ENCODE measurements at regions not wholly inside any gene's neighbourhood (a gene's known extent, or its start where the extent isn't known, plus 50 kb on each side); places are given as distances from the start of the nearest gene placed in this dataset.

DNA sequence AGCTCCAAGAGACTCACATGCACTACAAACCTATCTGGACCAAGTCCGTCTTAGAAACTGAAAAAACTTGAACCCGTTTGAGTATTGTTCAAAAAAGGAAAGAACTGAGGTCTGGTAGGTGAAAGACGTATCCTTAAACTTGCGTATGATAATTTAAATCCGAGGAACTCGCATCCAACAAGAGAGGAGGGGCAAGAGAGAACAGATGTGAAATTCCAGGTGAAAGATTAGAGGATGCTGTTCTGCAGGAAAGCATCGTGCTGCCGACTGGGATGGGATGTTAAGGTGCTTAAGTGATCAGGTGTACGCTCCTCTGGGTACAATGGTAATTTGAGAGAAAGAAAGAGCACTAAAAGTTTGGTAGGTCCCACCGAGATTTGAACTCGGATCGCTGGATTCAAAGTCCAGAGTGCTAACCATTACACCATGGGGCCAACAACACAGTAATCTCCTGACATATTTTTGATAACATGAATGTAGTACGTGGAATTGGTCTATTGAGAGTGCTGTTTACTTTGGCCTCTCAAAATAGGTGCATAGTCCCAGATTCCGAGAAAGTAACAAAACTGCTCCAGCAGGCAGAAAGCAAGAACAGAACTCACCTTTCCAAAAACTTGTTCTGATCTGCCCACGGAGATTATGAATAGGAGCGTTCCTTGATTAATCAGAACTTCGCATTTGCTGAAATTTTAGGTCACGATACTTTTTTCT, 53.5 kb upstream of the BTN3A2 start:
- Mint-ChIP-seq H3K4me3 (peak overlapping the region; percentile 88), H3K4me1 (peaks cover 4% of the 10 kb centered on the region)

DNA sequence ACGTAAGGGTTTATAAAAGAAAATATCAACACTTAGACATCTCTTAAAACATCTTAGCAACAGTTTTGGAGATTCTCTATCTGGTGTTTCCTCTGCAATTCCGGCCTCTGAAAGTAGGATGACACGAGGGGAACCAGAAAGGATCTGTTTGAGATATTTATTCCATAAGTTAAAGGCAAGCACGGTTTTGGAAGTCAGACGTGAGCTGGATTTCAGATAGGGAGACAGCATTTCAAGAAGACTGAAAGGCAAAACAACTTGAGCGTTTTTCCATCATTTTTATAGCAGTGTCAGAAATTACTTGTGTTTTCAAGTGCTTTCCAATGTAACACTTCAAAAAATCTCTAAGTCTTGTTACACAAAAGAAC, 52.9 kb upstream of the BTN3A2 start:
- Mint-ChIP-seq H3K9me3 (peaks cover 8% of the 10 kb centered on the region; the same call in 2 of the 3 replicates), H3K27me3 (ENCODE audit: insufficient read depth, low read depth, poor library complexity) (peaks cover 35% of the 10 kb centered on the region), H3K36me3 (ENCODE audit: low read depth) (peaks cover 5% of the 10 kb centered on the region; the same call in 1 of the 3 replicates), H3K4me1 (peaks cover 4% of the 10 kb centered on the region), H3K4me3 (peak overlapping the region; percentile 88), H3K27ac (no peak overlapping the region; the same call in none of the 2 replicates)
- Histone ChIP-seq H3K4me2 (peak overlapping the region; percentile 80), H3K27me3 (ENCODE audit: insufficient read depth) (no peaks in the 10 kb centered on the region), H3K4me1 (ENCODE audit: insufficient read depth) (no peaks in the 10 kb centered on the region), H3F3A (replicated peaks; ENCODE audit: low read depth) (no peaks in the 10 kb centered on the region), H3K36me3 (ENCODE audit: insufficient read depth) (no peaks in the 10 kb centered on the region), H4K20me1 (replicated peaks; ENCODE audit: insufficient read depth) (no peaks in the 10 kb centered on the region), H3K9me2 (ENCODE audit: insufficient read depth) (no peaks in the 10 kb centered on the region), H3K27ac (ENCODE audit: low read depth) (no peak overlapping the region), H3K4me3 (peak overlapping the region; percentile 72), H2AFZ (peak overlapping the region; percentile 1; the same call in 1 of the 2 replicates), H3K79me2 (replicated peaks; ENCODE audit: insufficient read depth) (no peaks in the 10 kb centered on the region)
- DNase-seq (ENCODE audit: low spot score) (no peak), ATAC-seq (no peak)
- TF ChIP-seq NANOG (IDR thresholded peaks at IDR 0.05; ENCODE audit: borderline replicate concordance) (no peak), ZNF114 (CRISPR knock-in tag; IDR thresholded peaks at IDR 0.05) (no peak), ZNF462 (CRISPR knock-in tag; IDR thresholded peaks at IDR 0.05) (no peak), EZH2 (IDR thresholded peaks at IDR 0.05; ENCODE audit: low read depth, unreplicated experiment) (no peak), STAT1 (IDR thresholded peaks at IDR 0.05; ENCODE audit: unreplicated experiment) (no peak), CREB1 (CRISPR knock-in tag; IDR thresholded peaks at IDR 0.05; ENCODE audit: low read depth) (no peak), ZNF331 (CRISPR knock-in tag; IDR thresholded peaks at IDR 0.05; ENCODE audit: low read depth) (no peak), CTCF (conservative IDR thresholded peaks at IDR 0.05; ENCODE audit: low read depth in 2 of 2) (no peak)
- TF ChIP-seq, protein P1, sequence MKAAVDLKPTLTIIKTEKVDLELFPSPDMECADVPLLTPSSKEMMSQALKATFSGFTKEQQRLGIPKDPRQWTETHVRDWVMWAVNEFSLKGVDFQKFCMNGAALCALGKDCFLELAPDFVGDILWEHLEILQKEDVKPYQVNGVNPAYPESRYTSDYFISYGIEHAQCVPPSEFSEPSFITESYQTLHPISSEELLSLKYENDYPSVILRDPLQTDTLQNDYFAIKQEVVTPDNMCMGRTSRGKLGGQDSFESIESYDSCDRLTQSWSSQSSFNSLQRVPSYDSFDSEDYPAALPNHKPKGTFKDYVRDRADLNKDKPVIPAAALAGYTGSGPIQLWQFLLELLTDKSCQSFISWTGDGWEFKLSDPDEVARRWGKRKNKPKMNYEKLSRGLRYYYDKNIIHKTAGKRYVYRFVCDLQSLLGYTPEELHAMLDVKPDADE (IDR thresholded peaks at IDR 0.05) = no peak

More for the DNA sequence above, 53.5 kb upstream of the BTN3A2 start:
- H3K27ac Mint-ChIP-seq = no peak overlapping the region
- H3K36me3 Mint-ChIP-seq (ENCODE audit: low read depth) = peaks cover 5% of the 10 kb centered on the region; the same call in 1 of the 3 replicates
- no peaks in the 10 kb centered on the region for H3F3A ChIP-seq (replicated peaks; ENCODE audit: low read depth)
- H3K4me1 ChIP-seq (ENCODE audit: insufficient read depth) = no peaks in the 10 kb centered on the region
- H3K27me3 ChIP-seq (ENCODE audit: insufficient read depth) = no peaks in the 10 kb centered on the region
- peaks cover 33% of the 10 kb centered on the region for H3K27me3 Mint-ChIP-seq (ENCODE audit: insufficient read depth, low read depth, poor library complexity)
- DNase-seq (ENCODE audit: low spot score) = peak; percentile 79
- H3K9me2 ChIP-seq (ENCODE audit: insufficient read depth) = no peaks in the 10 kb centered on the region
- H3K36me3 ChIP-seq (ENCODE audit: insufficient read depth) = no peaks in the 10 kb centered on the region
- no peak overlapping the region for H3K27ac ChIP-seq (ENCODE audit: low read depth)
- H3K79me2 ChIP-seq (replicated peaks; ENCODE audit: insufficient read depth) = no peaks in the 10 kb centered on the region
- peak overlapping the region; percentile 1; the same call in 1 of the 2 replicates for H2AFZ ChIP-seq
- TF ChIP-seq, protein P1 (IDR thresholded peaks at IDR 0.05) = no peak
- 0 out of 2 replicates have a peak, but pooled peaks have one; percentile 45 for TF ChIP-seq CREB1 (CRISPR knock-in tag; IDR thresholded peaks at IDR 0.05; ENCODE audit: low read depth)
- ATAC-seq = peak; percentile 70
- H3K4me3 ChIP-seq = peak overlapping the region; percentile 72
- peaks cover 8% of the 10 kb centered on the region; the same call in 2 of the 3 replicates for H3K9me3 Mint-ChIP-seq
- no peaks in the 10 kb centered on the region for H4K20me1 ChIP-seq (replicated peaks; ENCODE audit: insufficient read depth)
- H3K4me2 ChIP-seq = peak overlapping the region; percentile 80
